DOHH2 (cell line): ENCODE measurements at regions not wholly inside any gene's neighbourhood (a gene's known extent, or its start where the extent isn't known, plus 50 kb on each side); places are given as distances from the start of the nearest gene placed in this dataset.

Experiments used
- CTCF ChIP-seq: fragments of 200-600 bp; sonication (generic); IDR thresholded peaks from one replicate; pipeline ENCODE4 v1.5.1; 2014; ENCODE audit warnings: antibody characterized with exemption, mild to moderate bottlenecking, low read depth, low read length; ENCODE audit not compliant: poor library complexity, severe bottlenecking
- EZH2phosphoT487 ChIP-seq: fragments of 200-600 bp; sonication (generic); IDR thresholded peaks from 2 replicates; pipeline ENCODE4 v1.6.1; 2017; ENCODE audit warnings: borderline replicate concordance, mild to moderate bottlenecking, antibody characterized with exemption, low read length, moderate library complexity, mixed read lengths

- TF ChIP-seq CTCF: no peak
- TF ChIP-seq EZH2phosphoT487: no peak
Observed at GRCh38 chr6:142014515-142014914, 118.2 kb upstream of the GJE1 start.
